Panc1 (cell line): ENCODE measurements at regions not wholly inside any gene's neighbourhood (a gene's known extent, or its start where the extent isn't known, plus 50 kb on each side); places are given as distances from the start of the nearest gene placed in this dataset.
A peak's percentile ranks its signal among the peaks of the same experiment; 100 is the strongest.

Experiments
- ATAC-seq: fragments of 200-7000 bp; cut with Tn5 transposase; 2 replicates; pipeline ENCODE4 v1.9.1; 2020; ENCODE audit warnings: mild to moderate bottlenecking, moderate library complexity
- BruUV-seq: library from RNA; stranded (reverse); fragments of 400-500 nt; replicated peaks from 2 replicates; lab custom pipeline; 2021; lab: Mats Ljungman, UMichigan
- CTCF ChIA-PET: fragments of 300-600 bp; sonication (Branson Sonifier 250); formaldehyde crosslinking; loops from one replicate; lab custom pipeline; 2022; ENCODE audit warnings: antibody characterized with exemption; lab: Charles Lee
- POLR2A ChIA-PET: fragments of 300-600 bp; sonication (Branson Sonifier 250); formaldehyde crosslinking; loops from one replicate; lab custom pipeline; 2022; ENCODE audit warnings: antibody characterized with exemption; lab: Charles Lee
- DNase-seq: peaks from one replicate; pipeline ENCODE4 v3.0.0-alpha.2; 2010; ENCODE audit warnings: low read depth, low spot score
- H3K27ac ChIP-seq: 2 replicates; pipeline ENCODE4 v1.5.1; 2011; ENCODE audit warnings: mild to moderate bottlenecking, low read length, inconsistent platforms
- H3K27me3 ChIP-seq: fragments of 200-500 bp; sonication (Bioruptor generic); 2 replicates; pipeline ENCODE4 v1.6.0; 2014; ENCODE audit warnings: low read length, inconsistent platforms; ENCODE audit not compliant: control insufficient read depth, insufficient read depth
- H3K36me3 ChIP-seq: fragments of 200-500 bp; sonication (Bioruptor generic); 2 replicates; pipeline ENCODE4 v1.5.1; 2014; ENCODE audit warnings: inconsistent platforms, mild to moderate bottlenecking, low read length, moderate library complexity; ENCODE audit not compliant: control insufficient read depth, insufficient read depth
- H3K4me1 ChIP-seq: 2 replicates; pipeline ENCODE4 v1.5.1; 2011; ENCODE audit warnings: inconsistent platforms, mild to moderate bottlenecking, low read length, moderate library complexity; ENCODE audit not compliant: control insufficient read depth, insufficient read depth
- H3K4me3 ChIP-seq, 2 experiments: 2 replicates each; pipeline ENCODE4 v1.5.1; 2011 to 2012; ENCODE audit warnings: low read depth in 2 of 2, low read length in 2 of 2, mild to moderate bottlenecking in 2 of 2, inconsistent platforms in 1 of 2, moderate library complexity in 1 of 2
- H3K9me3 ChIP-seq: fragments of 200-500 bp; sonication (Bioruptor generic); 2 replicates; pipeline ENCODE4 v1.5.1; 2014; ENCODE audit warnings: low read depth, mild to moderate bottlenecking, inconsistent platforms, low read length, moderate library complexity; ENCODE audit not compliant: control insufficient read depth, insufficient read depth
- POLR2AphosphoS5 ChIP-seq: IDR thresholded peaks from 2 replicates; pipeline ENCODE4 v1.6.1; 2012; ENCODE audit warnings: mild to moderate bottlenecking, low read depth, low read length, moderate library complexity
- SIN3A ChIP-seq: IDR thresholded peaks from 2 replicates; pipeline ENCODE4 v1.6.1; 2012; ENCODE audit warnings: low read depth, mild to moderate bottlenecking, low read length, moderate library complexity, borderline replicate concordance; ENCODE audit not compliant: insufficient read depth
- TCF7L2 ChIP-seq: IDR thresholded peaks from 2 replicates; pipeline ENCODE4 v1.6.1; 2011; ENCODE audit warnings: mild to moderate bottlenecking, low read depth, low read length, inconsistent platforms
- in situ Hi-C: cut with HindIII; loops from 2 replicates; pipeline ENCODE4 v1.10.0; 2016; ENCODE audit warnings: low sequenced_read_pairs, low pct_unique_long_range_greater_than_20kb
- intact Hi-C: fragments of 100-400 bp; cut with micrococcal nuclease; formaldehyde crosslinking; loops from one replicate; pipeline ENCODE4 v1.10.0; 2022; ENCODE audit not compliant: unreplicated experiment
- TF ChIP-seq, protein P1 (sequence below): fragments of 450-650 bp; IDR thresholded peaks from 2 replicates; pipeline ENCODE4 v1.5.1; 2017; ENCODE audit warnings: mild to moderate bottlenecking
- TF ChIP-seq, protein P2 (sequence below), 2 experiments: IDR thresholded peaks; 2 replicates each; pipeline ENCODE4 v1.6.1; 2011 to 2012; ENCODE audit warnings: low read depth in 2 of 2, control low read depth in 1 of 2, low read length in 1 of 2, mild to moderate bottlenecking in 1 of 2, moderate library complexity in 1 of 2; ENCODE audit not compliant: insufficient read depth in 1 of 2

DNA sequence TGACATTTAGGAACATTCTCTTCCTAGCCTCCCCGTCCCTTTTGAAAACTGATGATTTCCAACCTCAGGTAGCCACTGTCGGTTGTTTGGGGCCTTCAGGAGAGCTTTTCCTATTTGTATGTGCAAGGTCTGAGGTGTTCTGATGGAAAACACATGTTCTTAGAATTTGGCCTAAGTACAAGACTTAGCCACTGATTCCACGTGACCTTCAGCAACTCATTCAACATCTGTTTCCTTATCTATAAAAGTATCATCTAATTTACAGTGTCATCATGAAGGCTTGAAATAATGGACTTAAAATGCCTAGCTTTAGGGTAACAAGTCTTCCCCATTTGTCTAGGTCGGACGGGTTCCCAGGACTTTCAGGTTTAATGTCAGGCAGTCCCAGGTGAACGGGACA, 259.3 kb downstream of the SOX9 start:
- DNase-seq: no peak
- in situ Hi-C loops (no loop called here), intact Hi-C loops (no loop called here)
- H3K36me3 ChIP-seq: no peaks in the 10 kb centered on the region
- H3K4me1 ChIP-seq: 0 out of 2 replicates have a peak, but pooled peaks cover 3% of the 10 kb centered on the region
- no peaks in the 10 kb centered on the region for H3K27me3 ChIP-seq
- ChIA-PET POLR2A (no interaction called here), CTCF (interaction anchor here (0.6 kb wide), 1 partner anchor 318 kb away, joined by 3 read pairs; no protein-coding TSS in a partner anchor)
- no peaks in the 10 kb centered on the region for H3K9me3 ChIP-seq
- no peak overlapping the region for H3K27ac ChIP-seq
- ATAC-seq: no peak
- no peak overlapping the region for H3K4me3 ChIP-seq
- TF ChIP-seq TCF7L2 (no peak), SIN3A (no peak), POLR2AphosphoS5 (no peak)
- TF ChIP-seq, protein P1, sequence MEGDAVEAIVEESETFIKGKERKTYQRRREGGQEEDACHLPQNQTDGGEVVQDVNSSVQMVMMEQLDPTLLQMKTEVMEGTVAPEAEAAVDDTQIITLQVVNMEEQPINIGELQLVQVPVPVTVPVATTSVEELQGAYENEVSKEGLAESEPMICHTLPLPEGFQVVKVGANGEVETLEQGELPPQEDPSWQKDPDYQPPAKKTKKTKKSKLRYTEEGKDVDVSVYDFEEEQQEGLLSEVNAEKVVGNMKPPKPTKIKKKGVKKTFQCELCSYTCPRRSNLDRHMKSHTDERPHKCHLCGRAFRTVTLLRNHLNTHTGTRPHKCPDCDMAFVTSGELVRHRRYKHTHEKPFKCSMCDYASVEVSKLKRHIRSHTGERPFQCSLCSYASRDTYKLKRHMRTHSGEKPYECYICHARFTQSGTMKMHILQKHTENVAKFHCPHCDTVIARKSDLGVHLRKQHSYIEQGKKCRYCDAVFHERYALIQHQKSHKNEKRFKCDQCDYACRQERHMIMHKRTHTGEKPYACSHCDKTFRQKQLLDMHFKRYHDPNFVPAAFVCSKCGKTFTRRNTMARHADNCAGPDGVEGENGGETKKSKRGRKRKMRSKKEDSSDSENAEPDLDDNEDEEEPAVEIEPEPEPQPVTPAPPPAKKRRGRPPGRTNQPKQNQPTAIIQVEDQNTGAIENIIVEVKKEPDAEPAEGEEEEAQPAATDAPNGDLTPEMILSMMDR: no peak
- TF ChIP-seq, protein P2, sequence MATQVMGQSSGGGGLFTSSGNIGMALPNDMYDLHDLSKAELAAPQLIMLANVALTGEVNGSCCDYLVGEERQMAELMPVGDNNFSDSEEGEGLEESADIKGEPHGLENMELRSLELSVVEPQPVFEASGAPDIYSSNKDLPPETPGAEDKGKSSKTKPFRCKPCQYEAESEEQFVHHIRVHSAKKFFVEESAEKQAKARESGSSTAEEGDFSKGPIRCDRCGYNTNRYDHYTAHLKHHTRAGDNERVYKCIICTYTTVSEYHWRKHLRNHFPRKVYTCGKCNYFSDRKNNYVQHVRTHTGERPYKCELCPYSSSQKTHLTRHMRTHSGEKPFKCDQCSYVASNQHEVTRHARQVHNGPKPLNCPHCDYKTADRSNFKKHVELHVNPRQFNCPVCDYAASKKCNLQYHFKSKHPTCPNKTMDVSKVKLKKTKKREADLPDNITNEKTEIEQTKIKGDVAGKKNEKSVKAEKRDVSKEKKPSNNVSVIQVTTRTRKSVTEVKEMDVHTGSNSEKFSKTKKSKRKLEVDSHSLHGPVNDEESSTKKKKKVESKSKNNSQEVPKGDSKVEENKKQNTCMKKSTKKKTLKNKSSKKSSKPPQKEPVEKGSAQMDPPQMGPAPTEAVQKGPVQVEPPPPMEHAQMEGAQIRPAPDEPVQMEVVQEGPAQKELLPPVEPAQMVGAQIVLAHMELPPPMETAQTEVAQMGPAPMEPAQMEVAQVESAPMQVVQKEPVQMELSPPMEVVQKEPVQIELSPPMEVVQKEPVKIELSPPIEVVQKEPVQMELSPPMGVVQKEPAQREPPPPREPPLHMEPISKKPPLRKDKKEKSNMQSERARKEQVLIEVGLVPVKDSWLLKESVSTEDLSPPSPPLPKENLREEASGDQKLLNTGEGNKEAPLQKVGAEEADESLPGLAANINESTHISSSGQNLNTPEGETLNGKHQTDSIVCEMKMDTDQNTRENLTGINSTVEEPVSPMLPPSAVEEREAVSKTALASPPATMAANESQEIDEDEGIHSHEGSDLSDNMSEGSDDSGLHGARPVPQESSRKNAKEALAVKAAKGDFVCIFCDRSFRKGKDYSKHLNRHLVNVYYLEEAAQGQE (IDR thresholded peaks at IDR 0.05; ENCODE audit: insufficient read depth in 1 of 2, low read depth in 2 of 2, low read length in 1 of 2): no peak
- BruUV-seq: TSS peak; percentile 28

DNA sequence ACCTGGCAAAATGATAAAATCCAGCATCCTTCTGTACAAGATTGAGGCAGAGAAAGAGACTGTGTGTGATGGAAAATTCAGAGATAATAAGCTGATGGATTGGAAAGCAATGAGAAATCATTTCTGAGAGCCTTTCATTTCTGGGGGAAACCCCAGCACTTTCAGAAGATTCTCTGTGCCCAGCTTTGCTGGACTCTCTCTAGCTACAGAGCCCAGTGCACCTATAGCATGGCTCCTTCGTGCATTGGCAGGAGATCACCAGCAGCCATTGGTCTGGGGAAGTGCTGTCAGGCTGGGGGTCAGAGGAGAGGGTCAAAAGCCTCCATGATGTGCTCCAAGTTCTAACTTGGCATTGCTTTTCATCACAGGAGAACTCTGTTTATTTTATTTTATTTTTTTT, 259.9 kb downstream of the SOX9 start:
- ATAC-seq: no peak
- no peaks in the 10 kb centered on the region for H3K9me3 ChIP-seq
- in situ Hi-C loops (no loop called here), intact Hi-C loops (no loop called here)
- no peak overlapping the region for H3K4me3 ChIP-seq
- no peaks in the 10 kb centered on the region for H3K36me3 ChIP-seq
- no TSS peak for BruUV-seq
- no peaks in the 10 kb centered on the region for H3K27me3 ChIP-seq
- DNase-seq: no peak
- peaks cover 7% of the 10 kb centered on the region for H3K4me1 ChIP-seq
- TF ChIP-seq TCF7L2: no peak
- TF ChIP-seq, protein P1: no peak
- TF ChIP-seq POLR2AphosphoS5: no peak
- TF ChIP-seq, protein P2 (IDR thresholded peaks at IDR 0.05; ENCODE audit: insufficient read depth in 1 of 2, low read depth in 2 of 2, low read length in 1 of 2): no peak
- no peak for TF ChIP-seq SIN3A
- H3K27ac ChIP-seq: no peak overlapping the region
- ChIA-PET CTCF (no interaction called here), POLR2A (interaction anchor here (0.7 kb wide), 1 partner anchor 284 kb away, joined by 14 read pairs; no protein-coding TSS in a partner anchor)
